IMR-90 (cell line): ENCODE measurements at regions not wholly inside any gene's neighbourhood (a gene's known extent, or its start where the extent isn't known, plus 50 kb on each side); places are given as distances from the start of the nearest gene placed in this dataset.

Source experiments
- MXI1 ChIP-seq: IDR thresholded peaks from 2 replicates; pipeline ENCODE4 v1.6.1; 2012; ENCODE audit warnings: low read depth, mild to moderate bottlenecking, low read length, moderate library complexity, borderline replicate concordance
- NFE2L2 ChIP-seq: fragments of 150-350 bp; IDR thresholded peaks from 2 replicates; pipeline ENCODE4 v1.6.1; 2016; ENCODE audit warnings: low read depth, mild to moderate bottlenecking, low read length
- POLR2A ChIP-seq: IDR thresholded peaks from 2 replicates; pipeline ENCODE4 v1.6.1; 2012; ENCODE audit warnings: mild to moderate bottlenecking, low read depth, low read length
- TF ChIP-seq, protein P1 (sequence below): conservative IDR thresholded peaks from 2 replicates; pipeline ENCODE4 v1.5.1; 2012; ENCODE audit warnings: mild to moderate bottlenecking, low read depth, low read length, improper control_type of control experiment

DNA sequence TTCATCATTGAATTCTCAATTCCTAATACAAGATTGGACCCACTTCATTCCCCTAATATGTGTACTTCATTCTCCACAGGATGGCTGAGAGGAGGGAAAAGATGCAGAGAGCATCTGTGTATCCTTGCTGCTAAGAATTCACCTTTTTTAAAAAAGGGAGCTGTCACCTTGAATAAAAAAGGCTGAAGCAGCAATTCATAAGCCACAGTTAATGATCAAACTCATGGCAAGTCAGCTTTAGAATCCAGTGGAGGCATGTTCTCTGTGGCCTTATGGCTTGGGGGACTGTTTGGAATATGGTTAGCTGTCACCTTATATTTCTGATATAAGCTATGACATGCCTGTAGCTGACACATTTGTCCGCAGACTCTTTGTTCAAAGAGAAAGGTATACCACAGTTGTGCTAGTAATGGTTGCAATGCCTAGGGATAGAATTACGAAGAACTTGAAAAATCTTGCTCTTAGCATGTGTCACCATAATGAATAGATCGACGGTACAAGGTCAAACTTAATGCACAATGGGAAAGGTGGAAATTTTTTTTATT lies 256.8 kb upstream of the TNC start:
- TF ChIP-seq, protein P1, sequence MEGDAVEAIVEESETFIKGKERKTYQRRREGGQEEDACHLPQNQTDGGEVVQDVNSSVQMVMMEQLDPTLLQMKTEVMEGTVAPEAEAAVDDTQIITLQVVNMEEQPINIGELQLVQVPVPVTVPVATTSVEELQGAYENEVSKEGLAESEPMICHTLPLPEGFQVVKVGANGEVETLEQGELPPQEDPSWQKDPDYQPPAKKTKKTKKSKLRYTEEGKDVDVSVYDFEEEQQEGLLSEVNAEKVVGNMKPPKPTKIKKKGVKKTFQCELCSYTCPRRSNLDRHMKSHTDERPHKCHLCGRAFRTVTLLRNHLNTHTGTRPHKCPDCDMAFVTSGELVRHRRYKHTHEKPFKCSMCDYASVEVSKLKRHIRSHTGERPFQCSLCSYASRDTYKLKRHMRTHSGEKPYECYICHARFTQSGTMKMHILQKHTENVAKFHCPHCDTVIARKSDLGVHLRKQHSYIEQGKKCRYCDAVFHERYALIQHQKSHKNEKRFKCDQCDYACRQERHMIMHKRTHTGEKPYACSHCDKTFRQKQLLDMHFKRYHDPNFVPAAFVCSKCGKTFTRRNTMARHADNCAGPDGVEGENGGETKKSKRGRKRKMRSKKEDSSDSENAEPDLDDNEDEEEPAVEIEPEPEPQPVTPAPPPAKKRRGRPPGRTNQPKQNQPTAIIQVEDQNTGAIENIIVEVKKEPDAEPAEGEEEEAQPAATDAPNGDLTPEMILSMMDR: no peak
- no peak for TF ChIP-seq POLR2A
- no peak for TF ChIP-seq NFE2L2
- no peak for TF ChIP-seq MXI1
